ENCODE measurements at regions not wholly inside any gene's neighbourhood (a gene's known extent, or its start where the extent isn't known, plus 50 kb on each side); places are given as distances from the start of the nearest gene placed in this dataset.

DNA sequence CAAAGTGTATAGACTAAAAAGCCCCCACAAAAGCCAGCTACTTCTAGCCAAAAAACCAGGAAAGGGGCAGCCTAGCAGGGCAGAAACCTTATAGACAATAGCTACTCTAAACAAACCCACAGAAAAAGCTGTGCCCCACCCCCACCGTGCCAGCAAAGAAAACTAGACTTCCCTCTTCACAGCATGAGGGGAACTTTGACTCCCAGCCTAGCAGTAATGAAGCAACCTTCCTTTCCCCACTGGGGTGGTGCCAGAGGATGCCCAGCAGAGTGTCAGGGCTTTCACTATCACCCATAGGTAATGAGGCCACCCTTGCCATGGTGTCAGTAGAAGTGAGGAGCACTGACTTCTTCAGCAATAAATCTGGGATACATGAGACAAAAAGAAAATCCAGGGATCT lies 99.0 kb upstream of the LGSN start:
- TF ChIP-seq, protein P1, sequence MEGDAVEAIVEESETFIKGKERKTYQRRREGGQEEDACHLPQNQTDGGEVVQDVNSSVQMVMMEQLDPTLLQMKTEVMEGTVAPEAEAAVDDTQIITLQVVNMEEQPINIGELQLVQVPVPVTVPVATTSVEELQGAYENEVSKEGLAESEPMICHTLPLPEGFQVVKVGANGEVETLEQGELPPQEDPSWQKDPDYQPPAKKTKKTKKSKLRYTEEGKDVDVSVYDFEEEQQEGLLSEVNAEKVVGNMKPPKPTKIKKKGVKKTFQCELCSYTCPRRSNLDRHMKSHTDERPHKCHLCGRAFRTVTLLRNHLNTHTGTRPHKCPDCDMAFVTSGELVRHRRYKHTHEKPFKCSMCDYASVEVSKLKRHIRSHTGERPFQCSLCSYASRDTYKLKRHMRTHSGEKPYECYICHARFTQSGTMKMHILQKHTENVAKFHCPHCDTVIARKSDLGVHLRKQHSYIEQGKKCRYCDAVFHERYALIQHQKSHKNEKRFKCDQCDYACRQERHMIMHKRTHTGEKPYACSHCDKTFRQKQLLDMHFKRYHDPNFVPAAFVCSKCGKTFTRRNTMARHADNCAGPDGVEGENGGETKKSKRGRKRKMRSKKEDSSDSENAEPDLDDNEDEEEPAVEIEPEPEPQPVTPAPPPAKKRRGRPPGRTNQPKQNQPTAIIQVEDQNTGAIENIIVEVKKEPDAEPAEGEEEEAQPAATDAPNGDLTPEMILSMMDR (conservative IDR thresholded peaks at IDR 0.05): no peak
- TF ChIP-seq EZH2 (IDR thresholded peaks at IDR 0.05; ENCODE audit: low read depth): no peak
